H1 (cell line): ENCODE measurements at regions not wholly inside any gene's neighbourhood (a gene's known extent, or its start where the extent isn't known, plus 50 kb on each side); places are given as distances from the start of the nearest gene placed in this dataset.

Source experiments
- CTCF ChIA-PET: fragments of 300-600 bp; sonication (Branson Sonifier 250); formaldehyde crosslinking; loops from one replicate; lab custom pipeline; 2021; ENCODE audit not compliant: partially characterized antibody; lab: Charles Lee
- POLR2A ChIA-PET: fragments of 300-600 bp; sonication (Branson Sonifier 250); formaldehyde crosslinking; loops from one replicate; lab custom pipeline; 2021; ENCODE audit warnings: inconsistent platforms; ENCODE audit not compliant: partially characterized antibody; lab: Charles Lee
- DNase-seq, 2 experiments: peaks; one replicate each; pipeline versions ENCODE4 v3.0.0 to v3.0.0-alpha.2; 2010 to 2022; ENCODE audit warnings: low spot score in 2 of 2, low read depth in 1 of 2, mixed read lengths in 1 of 2
- FAIRE-seq: peaks from 2 replicates; lab custom pipeline; 2011; peaks lifted over from hg19 to GRCh38; lab: Jason Lieb, UNC
- H2AFZ ChIP-seq: 2 replicates; pipeline ENCODE4 v1.8.1; 2012; ENCODE audit warnings: low read length, inconsistent platforms
- H2AK5ac ChIP-seq: 2 replicates; pipeline ENCODE4 v1.6.1; 2013; ENCODE audit warnings: low read depth, low read length
- H2BK120ac ChIP-seq: replicated peaks from 2 replicates; pipeline ENCODE3; 2013; ENCODE audit warnings: low read depth, low read length, inconsistent platforms
- H2BK12ac ChIP-seq: 2 replicates; pipeline ENCODE4 v1.6.1; 2013; ENCODE audit warnings: low read depth, low read length
- H2BK15ac ChIP-seq: 2 replicates; pipeline ENCODE4 v1.6.1; 2013; ENCODE audit warnings: low read length
- H2BK20ac ChIP-seq: 2 replicates; pipeline ENCODE4 v1.6.1; 2013; ENCODE audit warnings: low read length
- H2BK5ac ChIP-seq: 2 replicates; pipeline ENCODE4 v1.6.1; 2013; ENCODE audit warnings: low read depth, low read length
- H3K14ac ChIP-seq: 2 replicates; pipeline ENCODE4 v1.6.1; 2013; ENCODE audit warnings: inconsistent platforms; ENCODE audit not compliant: insufficient read length
- H3K18ac ChIP-seq: 2 replicates; pipeline ENCODE4 v1.6.1; 2013; ENCODE audit warnings: low read length; ENCODE audit errors: extremely low read depth
- H3K23ac ChIP-seq: 2 replicates; pipeline ENCODE4 v1.6.1; 2013; ENCODE audit warnings: inconsistent platforms; ENCODE audit not compliant: insufficient read length
- H3K23me2 ChIP-seq: 2 replicates; pipeline ENCODE4 v1.6.1; 2013; ENCODE audit warnings: low read depth, low read length
- H3K27ac ChIP-seq: 2 replicates; pipeline ENCODE4 v1.6.1; 2011; ENCODE audit warnings: low read depth, low read length, inconsistent platforms
- H3K27me3 ChIP-seq, 4 experiments: replicated peaks in 1 of 4; 1 replicate in 1 of 4; 2 replicates in 3 of 4; pipeline versions ENCODE4 v1.6.1 to v1.8.1; 2011 to 2013; ENCODE audit warnings: low read length in 3 of 4, mild to moderate bottlenecking in 3 of 4, inconsistent platforms in 2 of 4, mixed read lengths in 2 of 4, moderate library complexity in 1 of 4; ENCODE audit not compliant: control insufficient read depth in 3 of 4, insufficient read depth in 3 of 4; ENCODE audit errors: extremely low read depth in 1 of 4
- H3K36me3 ChIP-seq, 4 experiments: 2 replicates each; pipeline versions ENCODE4 v1.6.1 to v1.8.1; 2011 to 2013; ENCODE audit warnings: mild to moderate bottlenecking in 4 of 4, low read length in 3 of 4, moderate library complexity in 2 of 4, control low read depth in 1 of 4, inconsistent platforms in 1 of 4; ENCODE audit not compliant: insufficient read depth in 4 of 4, control insufficient read depth in 2 of 4
- H3K4ac ChIP-seq: replicated peaks from 2 replicates; pipeline ENCODE3; 2013; ENCODE audit warnings: low read length, low read depth, mixed read lengths, inconsistent platforms; ENCODE audit not compliant: insufficient read length
- H3K4me1 ChIP-seq, 4 experiments: replicated peaks in 1 of 4; 1 replicate in 1 of 4; 2 replicates in 3 of 4; pipeline versions ENCODE4 v1.6.1 to v1.8.1; 2011 to 2013; ENCODE audit warnings: low read length in 3 of 4, inconsistent platforms in 2 of 4, mixed read lengths in 1 of 4; ENCODE audit not compliant: insufficient read depth in 4 of 4, control insufficient read depth in 3 of 4
- H3K4me2 ChIP-seq, 2 experiments: 2 replicates each; pipeline versions ENCODE4 v1.6.1 to v1.8.1; 2011 to 2013; ENCODE audit warnings: low read depth in 2 of 2, low read length in 2 of 2, control low read depth in 1 of 2, inconsistent platforms in 1 of 2, mild to moderate bottlenecking in 1 of 2; ENCODE audit not compliant: insufficient read depth in 1 of 2
- H3K4me3 ChIP-seq, 4 experiments: fragments of 200-600, 300-600 bp in 1 of 4; sonication (generic), shearing (Covaris generic), sonication (Bioruptor Twin) in 1 of 4; 2 replicates each; pipeline versions ENCODE4 v1.5.1 to v1.8.1; 2011 to 2016; ENCODE audit warnings: low read length in 4 of 4, low read depth in 3 of 4, control low read depth in 2 of 4, inconsistent platforms in 2 of 4, mild to moderate bottlenecking in 2 of 4, mixed read lengths in 1 of 4, moderate library complexity in 1 of 4; ENCODE audit not compliant: insufficient read depth in 2 of 4; ENCODE audit errors: extremely low read depth in 1 of 4
- H3K56ac ChIP-seq: replicated peaks from 2 replicates; pipeline ENCODE3; 2013; ENCODE audit warnings: low read depth, mild to moderate bottlenecking, mixed read lengths, low read length, inconsistent platforms; ENCODE audit not compliant: insufficient read length
- H3K79me1 ChIP-seq: 2 replicates; pipeline ENCODE4 v1.6.1; 2013; ENCODE audit warnings: low read depth, low read length, control low read depth
- H3K79me2 ChIP-seq, 2 experiments: 2 replicates each; pipeline versions ENCODE4 v1.6.1 to v1.8.1; 2012 to 2013; ENCODE audit warnings: low read length in 2 of 2, mild to moderate bottlenecking in 2 of 2, inconsistent platforms in 1 of 2; ENCODE audit not compliant: insufficient read depth in 2 of 2, control insufficient read depth in 1 of 2
- H3K9ac ChIP-seq, 4 experiments: replicated peaks in 1 of 4; 1 replicate in 1 of 4; 2 replicates in 3 of 4; pipeline versions ENCODE4 v1.6.1 to v1.8.1; 2011 to 2013; ENCODE audit warnings: low read depth in 3 of 4, low read length in 3 of 4, control low read depth in 2 of 4, mild to moderate bottlenecking in 2 of 4, moderate library complexity in 2 of 4, inconsistent platforms in 1 of 4; ENCODE audit errors: extremely low read depth in 1 of 4
- H3K9me3 ChIP-seq, 2 experiments: 2 replicates each; pipeline versions ENCODE4 v1.6.1 to v1.8.1; 2012 to 2013; ENCODE audit warnings: mild to moderate bottlenecking in 2 of 2, moderate library complexity in 2 of 2, control low read depth in 1 of 2, inconsistent platforms in 1 of 2, low read depth in 1 of 2, low read length in 1 of 2, mixed read lengths in 1 of 2; ENCODE audit not compliant: insufficient read depth in 2 of 2
- H4K20me1 ChIP-seq, 2 experiments: replicated peaks in 1 of 2; 2 replicates each; pipeline versions ENCODE3 to v1.8.1; 2011 to 2013; ENCODE audit warnings: inconsistent platforms in 2 of 2, low read length in 2 of 2, mild to moderate bottlenecking in 1 of 2; ENCODE audit not compliant: insufficient read depth in 2 of 2, control insufficient read depth in 1 of 2
- H4K5ac ChIP-seq: 2 replicates; pipeline ENCODE4 v1.6.1; 2013; ENCODE audit warnings: low read length, low read depth, mixed read lengths, inconsistent platforms; ENCODE audit not compliant: insufficient read length
- H4K8ac ChIP-seq: 2 replicates; pipeline ENCODE4 v1.8.0; 2013; ENCODE audit warnings: mild to moderate bottlenecking, moderate library complexity, low read length, inconsistent platforms; ENCODE audit not compliant: insufficient read depth; ENCODE audit errors: extremely low read depth
- H4K91ac ChIP-seq: replicated peaks from 2 replicates; pipeline ENCODE3; 2013; ENCODE audit warnings: low read length, mixed read lengths, inconsistent platforms; ENCODE audit not compliant: insufficient read length
- ATF2 ChIP-seq: IDR thresholded peaks from 2 replicates; pipeline ENCODE4 v1.6.1; 2012; ENCODE audit warnings: low read length, inconsistent platforms
- CBX8 ChIP-seq: fragments of 300-800, 300-1000 bp; sonication (generic); IDR thresholded peaks from 2 replicates; pipeline ENCODE4 v1.7.1; 2016; ENCODE audit warnings: low read depth, low read length, borderline replicate concordance
- GABPA ChIP-seq: IDR thresholded peaks from 2 replicates; pipeline ENCODE4 v1.6.1; 2011; ENCODE audit warnings: mild to moderate bottlenecking, low read length, moderate library complexity, borderline replicate concordance; ENCODE audit not compliant: insufficient read depth
- HDAC2 ChIP-seq, 2 experiments: fragments of 300-600 bp in 1 of 2; sonication (generic) in 1 of 2; IDR thresholded peaks; 2 replicates each; pipeline ENCODE4 v1.6.1; 2011 to 2012; ENCODE audit warnings: low read depth in 2 of 2, low read length in 2 of 2, mild to moderate bottlenecking in 2 of 2, moderate library complexity in 2 of 2, borderline replicate concordance in 1 of 2, inconsistent platforms in 1 of 2
- JUND ChIP-seq: IDR thresholded peaks from 2 replicates; pipeline ENCODE4 v1.6.1; 2011; ENCODE audit warnings: mild to moderate bottlenecking, improper control_type of control experiment, low read length
- MAFK ChIP-seq: IDR thresholded peaks from 2 replicates; pipeline ENCODE4 v1.6.1; 2012; ENCODE audit warnings: low read depth, mild to moderate bottlenecking, improper control_type of control experiment, low read length
- NRF1 ChIP-seq: IDR thresholded peaks from 2 replicates; pipeline ENCODE4 v1.6.1; 2011; ENCODE audit warnings: mild to moderate bottlenecking, low read depth, low read length, improper control_type of control experiment
- SAP30 ChIP-seq: fragments of 300-600 bp; sonication (generic); IDR thresholded peaks from 2 replicates; pipeline ENCODE4 v1.7.1; 2012; ENCODE audit warnings: low read length, moderate library complexity, mild to moderate bottlenecking, inconsistent platforms; ENCODE audit not compliant: insufficient read depth, insufficient replicate concordance
- SIX5 ChIP-seq: IDR thresholded peaks from 2 replicates; pipeline ENCODE4 v1.6.1; 2011; ENCODE audit warnings: mild to moderate bottlenecking, low read depth, low read length
- TCF12 ChIP-seq: IDR thresholded peaks from 2 replicates; pipeline ENCODE4 v1.6.1; 2011; ENCODE audit warnings: low read depth, mild to moderate bottlenecking, low read length
- USF2 ChIP-seq: IDR thresholded peaks from 2 replicates; pipeline ENCODE4 v1.6.1; 2011; ENCODE audit warnings: low read length, improper control_type of control experiment
- WGBS, 2 experiments: shearing (Covaris generic) in 1 of 2; methylation state at CpG; one replicate each; pipeline versions ENCODE4 v1.1.6 to v1.1.7; 2013 to 2015; ENCODE audit warnings: low lambda C conversion rate in 2 of 2, mixed read lengths in 2 of 2, inconsistent platforms in 1 of 2, low coverage in 1 of 2, missing lambda C conversion rate in 1 of 2; ENCODE audit not compliant: insufficient replicate concordance in 2 of 2, insufficient coverage in 1 of 2, insufficient read length in 1 of 2; ENCODE audit errors: extremely low coverage in 1 of 2, missing lambda C conversion rate in 1 of 2; 5-methylcytosine and 5-hydroxymethylcytosine counted together

GRCh38 chr6:74891349-74891831, 314.5 kb downstream of the COL12A1 start:
- Histone ChIP-seq H3K4ac (no peak overlapping the region), H2BK5ac (no peak overlapping the region), H4K91ac (no peak overlapping the region), H3K14ac (no peak overlapping the region), H4K5ac (no peak overlapping the region), H3K27me3 (no peaks in the 10 kb centered on the region), H3K9ac (no peak overlapping the region), H3K23ac (no peak overlapping the region), H3K79me2 (no peaks in the 10 kb centered on the region), H3K36me3 (no peaks in the 10 kb centered on the region), H3K18ac (no peak overlapping the region), H4K8ac (no peak overlapping the region), H3K56ac (no peak overlapping the region), H4K20me1 (no peaks in the 10 kb centered on the region), H3K4me1 (no peaks in the 10 kb centered on the region), H3K23me2 (no peaks in the 10 kb centered on the region), H2BK120ac (no peak overlapping the region), H2BK15ac (no peak overlapping the region), H2AK5ac (no peak overlapping the region), H3K4me3 (no peak overlapping the region), H3K9me3 (no peaks in the 10 kb centered on the region), H2BK20ac (no peak overlapping the region), H2AFZ (no peak overlapping the region), H3K27ac (no peak overlapping the region), H3K79me1 (no peaks in the 10 kb centered on the region), H2BK12ac (no peak overlapping the region), H3K4me2 (no peak overlapping the region)
- whole genome bisulfite sequencing, 2 experiments = 93% methylated on average over 4 of the region's 4 CpGs; no CpG with 5 or more reads in 1 of the 2 experiments
- ChIA-PET CTCF (interaction anchor here (0.9 to 3.2 kb wide), 6 partner anchors 17 to 318 kb away, joined by 3 to 10 read pairs (median 4); no protein-coding TSS in a partner anchor), POLR2A (no interaction called here)
- FAIRE-seq (no peak), DNase-seq (no peak)
- TF ChIP-seq HDAC2 (IDR thresholded peaks at IDR 0.05; ENCODE audit: borderline replicate concordance in 1 of 2, low read depth in 2 of 2, low read length in 2 of 2) (no peak), SAP30 (no peak), MAFK (no peak), USF2 (no peak), GABPA (no peak), JUND (no peak), NRF1 (no peak), ATF2 (no peak), TCF12 (no peak), CBX8 (no peak), SIX5 (no peak)
